ENCODE measurements at regions not wholly inside any gene's neighbourhood (a gene's known extent, or its start where the extent isn't known, plus 50 kb on each side); places are given as distances from the start of the nearest gene placed in this dataset.

- no peak overlapping the region for H3K4me3 Mint-ChIP-seq
- no peak overlapping the region for H3K4me2 ChIP-seq
- H3K4me1 ChIP-seq, result no peaks in the 10 kb centered on the region
- H3K36me3 ChIP-seq, result no peaks in the 10 kb centered on the region
- H2AFZ ChIP-seq (replicated peaks), result no peak overlapping the region
- H3K4me3 ChIP-seq, result no peak overlapping the region
- H4K20me1 ChIP-seq (ENCODE audit: low read depth), result no peaks in the 10 kb centered on the region
- no peak for DNase-seq (ENCODE audit: low spot score)
- no peaks in the 10 kb centered on the region for H3K36me3 Mint-ChIP-seq
- H3K9ac ChIP-seq, result no peak overlapping the region
- H3K4me1 Mint-ChIP-seq, result peaks cover 15% of the 10 kb centered on the region
- H3K79me2 ChIP-seq (ENCODE audit: low read depth), result no peaks in the 10 kb centered on the region
- H3K9me3 Mint-ChIP-seq, result peaks cover 3% of the 10 kb centered on the region
- H3K27ac ChIP-seq, result no peak overlapping the region
- H3K27ac Mint-ChIP-seq, result no peak overlapping the region
- no peak for TF ChIP-seq CTCF (IDR thresholded peaks at IDR 0.05)
- TF ChIP-seq EZH2 (IDR thresholded peaks at IDR 0.05), result no peak
- no peak for TF ChIP-seq EZH2phosphoT487 (IDR thresholded peaks at IDR 0.05)
- H3K27me3 ChIP-seq, result no peaks in the 10 kb centered on the region
- H3K27me3 Mint-ChIP-seq (ENCODE audit: insufficient read depth, low read depth), result peaks cover 2% of the 10 kb centered on the region
- H3F3A ChIP-seq (ENCODE audit: low read depth), result no peaks in the 10 kb centered on the region
- H3K9me3 ChIP-seq (ENCODE audit: low read depth), result no peaks in the 10 kb centered on the region
Measured at GRCh38 chr18:43876286-43876685, 599.0 kb upstream of the SYT4 start.

GRCh38 chr18:43876748-43877147 lies 599.5 kb upstream of the SYT4 start:
- Histone ChIP-seq H3F3A (ENCODE audit: low read depth) (no peaks in the 10 kb centered on the region), H3K4me1 (no peaks in the 10 kb centered on the region), H3K9ac (no peak overlapping the region), H3K9me3 (ENCODE audit: low read depth) (no peaks in the 10 kb centered on the region), H3K27me3 (no peaks in the 10 kb centered on the region), H2AFZ (replicated peaks) (peak overlapping the region; percentile 80), H3K36me3 (no peaks in the 10 kb centered on the region), H4K20me1 (ENCODE audit: low read depth) (no peaks in the 10 kb centered on the region), H3K4me2 (no peak overlapping the region), H3K4me3 (no peak overlapping the region), H3K79me2 (ENCODE audit: low read depth) (no peaks in the 10 kb centered on the region), H3K27ac (no peak overlapping the region)
- no peak overlapping the region for H3K4me3 Mint-ChIP-seq
- H3K36me3 Mint-ChIP-seq, result no peaks in the 10 kb centered on the region
- H3K27ac Mint-ChIP-seq, result no peak overlapping the region
- H3K9me3 Mint-ChIP-seq, result no peaks in the 10 kb centered on the region
- no peak for TF ChIP-seq EZH2phosphoT487 (IDR thresholded peaks at IDR 0.05)
- no peak for TF ChIP-seq EZH2 (IDR thresholded peaks at IDR 0.05)
- TF ChIP-seq CTCF (IDR thresholded peaks at IDR 0.05), result no peak
- peaks cover 2% of the 10 kb centered on the region for H3K27me3 Mint-ChIP-seq (ENCODE audit: insufficient read depth, low read depth)
- peaks cover 15% of the 10 kb centered on the region for H3K4me1 Mint-ChIP-seq
- DNase-seq (ENCODE audit: low spot score), result no peak

GRCh38 chr18:43877616-43878321 lies 600.5 kb upstream of the SYT4 start:
- peaks cover 2% of the 10 kb centered on the region for H3K27me3 Mint-ChIP-seq (ENCODE audit: insufficient read depth, low read depth)
- TF ChIP-seq EZH2phosphoT487 (IDR thresholded peaks at IDR 0.05) (no peak), EZH2 (IDR thresholded peaks at IDR 0.05) (no peak), CTCF (IDR thresholded peaks at IDR 0.05) (no peak)
- H3K27ac Mint-ChIP-seq, result no peak overlapping the region
- Histone ChIP-seq H2AFZ (replicated peaks) (no peak overlapping the region), H4K20me1 (ENCODE audit: low read depth) (no peaks in the 10 kb centered on the region), H3K4me1 (no peaks in the 10 kb centered on the region), H3K27me3 (no peaks in the 10 kb centered on the region), H3K36me3 (no peaks in the 10 kb centered on the region), H3K9ac (no peak overlapping the region), H3K4me2 (no peak overlapping the region), H3K79me2 (ENCODE audit: low read depth) (no peaks in the 10 kb centered on the region), H3F3A (ENCODE audit: low read depth) (no peaks in the 10 kb centered on the region), H3K27ac (no peak overlapping the region), H3K9me3 (ENCODE audit: low read depth) (no peaks in the 10 kb centered on the region), H3K4me3 (no peak overlapping the region)
- H3K36me3 Mint-ChIP-seq, result no peaks in the 10 kb centered on the region
- DNase-seq (ENCODE audit: low spot score), result no peak
- no peaks in the 10 kb centered on the region for H3K9me3 Mint-ChIP-seq
- peaks cover 19% of the 10 kb centered on the region for H3K4me1 Mint-ChIP-seq
- H3K4me3 Mint-ChIP-seq, result no peak overlapping the region

Data from neural progenitor cell (in vitro differentiated cells).